ENCODE measurements at regions not wholly inside any gene's neighbourhood (a gene's known extent, or its start where the extent isn't known, plus 50 kb on each side); places are given as distances from the start of the nearest gene placed in this dataset.

- intact Hi-C loops (cut with DNase I; ENCODE audit: low total_unique reads) = no loop called here
Measured at GRCh38 chr2:16034975-16035746, 94.8 kb downstream of the MYCN start.

DNA sequence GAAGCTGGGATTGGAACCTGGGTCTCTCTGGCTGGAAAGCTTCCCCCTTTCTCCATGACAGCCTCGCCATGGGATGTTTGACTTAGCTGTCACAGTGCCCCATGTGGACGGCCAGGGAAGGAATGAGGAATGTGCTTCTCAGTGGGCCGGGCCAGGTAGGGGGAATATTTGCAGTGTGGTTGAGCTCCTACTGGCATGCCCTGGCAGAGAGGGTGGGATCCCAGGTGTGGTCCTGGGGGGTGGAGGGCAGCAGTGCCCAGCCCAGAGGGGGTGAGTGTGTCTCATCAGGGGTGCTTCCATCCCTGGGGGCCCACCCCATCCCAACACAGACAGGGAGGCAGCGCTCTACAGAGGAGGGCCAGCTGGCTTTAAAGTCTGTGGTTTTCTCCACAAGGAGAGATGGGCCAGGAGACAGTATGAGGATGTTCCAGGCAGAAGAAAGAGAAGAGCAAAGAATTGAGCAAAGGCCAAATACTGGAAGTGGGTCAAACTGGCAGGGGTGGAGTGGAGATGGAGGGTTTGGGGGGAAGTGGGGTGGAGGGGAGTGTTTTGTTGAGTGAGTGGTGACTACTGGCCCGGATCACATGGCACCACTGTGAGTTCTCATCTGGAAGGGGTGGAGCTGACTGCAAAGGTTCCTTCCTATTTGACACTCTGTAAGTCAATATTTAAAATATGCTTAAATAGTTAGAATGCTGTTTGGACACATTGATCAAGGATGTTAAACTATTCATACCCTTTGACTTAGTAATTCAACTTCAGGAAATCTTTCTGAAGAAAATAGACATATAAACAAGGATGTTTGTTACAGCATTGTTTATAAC lies 94.0 kb downstream of the MYCN start:
- Histone ChIP-seq H3K27ac (no peak overlapping the region), H3K4me1 (no peaks in the 10 kb centered on the region), H3K27me3 (replicated peaks in 1 of 7) (peaks cover 0 to 23% (median 0%) of the 10 kb centered on the region in 7 donors), H3K4me3 (no peak overlapping the region), H3K36me3 (no peaks in the 10 kb centered on the region), H3K9me3 (no peaks in the 10 kb centered on the region)
- WGBS, 5 donors = 68 to 86% (median 81%) methylated on average over 4 to 5 of the region's 5 CpGs
- TF ChIP-seq, protein P1, sequence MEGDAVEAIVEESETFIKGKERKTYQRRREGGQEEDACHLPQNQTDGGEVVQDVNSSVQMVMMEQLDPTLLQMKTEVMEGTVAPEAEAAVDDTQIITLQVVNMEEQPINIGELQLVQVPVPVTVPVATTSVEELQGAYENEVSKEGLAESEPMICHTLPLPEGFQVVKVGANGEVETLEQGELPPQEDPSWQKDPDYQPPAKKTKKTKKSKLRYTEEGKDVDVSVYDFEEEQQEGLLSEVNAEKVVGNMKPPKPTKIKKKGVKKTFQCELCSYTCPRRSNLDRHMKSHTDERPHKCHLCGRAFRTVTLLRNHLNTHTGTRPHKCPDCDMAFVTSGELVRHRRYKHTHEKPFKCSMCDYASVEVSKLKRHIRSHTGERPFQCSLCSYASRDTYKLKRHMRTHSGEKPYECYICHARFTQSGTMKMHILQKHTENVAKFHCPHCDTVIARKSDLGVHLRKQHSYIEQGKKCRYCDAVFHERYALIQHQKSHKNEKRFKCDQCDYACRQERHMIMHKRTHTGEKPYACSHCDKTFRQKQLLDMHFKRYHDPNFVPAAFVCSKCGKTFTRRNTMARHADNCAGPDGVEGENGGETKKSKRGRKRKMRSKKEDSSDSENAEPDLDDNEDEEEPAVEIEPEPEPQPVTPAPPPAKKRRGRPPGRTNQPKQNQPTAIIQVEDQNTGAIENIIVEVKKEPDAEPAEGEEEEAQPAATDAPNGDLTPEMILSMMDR (IDR thresholded peaks at IDR 0.05 in 8 of 11, conservative IDR thresholded peaks at IDR 0.05 in 3 of 11) = no peak
- TF ChIP-seq POLR2AphosphoS5 (IDR thresholded peaks at IDR 0.05) = no peak
- no peak for TF ChIP-seq POLR2A (IDR thresholded peaks at IDR 0.05)
- no peak for DNase-seq
- intact Hi-C loops (cut with DNase I; ENCODE audit: low total_unique reads) = no loop called here

More at GRCh38 chr2:16034975-16035746, 94.8 kb downstream of the MYCN start:
- DNase-seq = no peak
- peaks cover 0 to 20% (median 0%) of the 10 kb centered on the region in 7 donors for H3K27me3 ChIP-seq (replicated peaks in 1 of 7)
- H3K4me3 ChIP-seq = no peak overlapping the region
- TF ChIP-seq POLR2A (IDR thresholded peaks at IDR 0.05) (no peak), POLR2AphosphoS5 (IDR thresholded peaks at IDR 0.05) (no peak)
- TF ChIP-seq, protein P1 (IDR thresholded peaks at IDR 0.05 in 8 of 11, conservative IDR thresholded peaks at IDR 0.05 in 3 of 11) = no peak
- 85 to 95% (median 92%) methylated on average over 10 of the region's 10 CpGs for WGBS, 5 donors
- H3K27ac ChIP-seq = no peak overlapping the region
- no peaks in the 10 kb centered on the region for H3K36me3 ChIP-seq
- H3K4me1 ChIP-seq = no peaks in the 10 kb centered on the region
- H3K9me3 ChIP-seq = no peaks in the 10 kb centered on the region

- no peaks in the 10 kb centered on the region for H3K9me3 ChIP-seq
- peaks cover 0 to 23% (median 0%) of the 10 kb centered on the region in 7 donors for H3K27me3 ChIP-seq (replicated peaks in 1 of 7)
- no peak overlapping the region for H3K27ac ChIP-seq
- TF ChIP-seq POLR2AphosphoS5 (IDR thresholded peaks at IDR 0.05) (no peak), POLR2A (IDR thresholded peaks at IDR 0.05) (no peak)
- TF ChIP-seq, protein P1 (IDR thresholded peaks at IDR 0.05 in 8 of 11, conservative IDR thresholded peaks at IDR 0.05 in 3 of 11) = no peak
- H3K4me1 ChIP-seq = no peaks in the 10 kb centered on the region
- no peak for DNase-seq
- H3K36me3 ChIP-seq = no peaks in the 10 kb centered on the region
- intact Hi-C loops (cut with DNase I; ENCODE audit: low total_unique reads) = no loop called here
- WGBS, 5 donors = 93 to 98% (median 94%) methylated on average over 4 of the region's 4 CpGs
- no peak overlapping the region for H3K4me3 ChIP-seq
Measured at GRCh38 chr2:16033032-16033293, 92.6 kb downstream of the MYCN start.
